Lower leg skin (tissue), 4 donors: ENCODE measurements at regions not wholly inside any gene's neighbourhood (a gene's known extent, or its start where the extent isn't known, plus 50 kb on each side); places are given as distances from the start of the nearest gene placed in this dataset.
A peak's percentile ranks its signal among the peaks of the same experiment; 100 is the strongest.

Experiments used
- DNase-seq, 2 donors: peaks; one replicate each; pipeline ENCODE4 v3.0.0-alpha.2; 2019; ENCODE audit warnings: low spot score in 2 of 2
- H3K4me3 ChIP-seq: fragments of 200-600 bp; sonication (generic); 2 replicates; pipeline ENCODE4 v1.5.1; 2017; ENCODE audit warnings: mild to moderate bottlenecking, low read depth; ENCODE audit not compliant: poor library complexity, severe bottlenecking
- CTCF ChIP-seq, 3 donors: fragments of 450-650 bp; IDR thresholded peaks; one replicate each; pipeline ENCODE4 v1.5.1; 2016; ENCODE audit warnings: antibody characterized with exemption in 3 of 3, mild to moderate bottlenecking in 3 of 3, moderate library complexity in 2 of 3
- POLR2A ChIP-seq, 2 donors: fragments of 450-650 bp; IDR thresholded peaks; one replicate each; pipeline ENCODE4 v1.6.1; 2016 to 2017; ENCODE audit warnings: antibody characterized with exemption in 2 of 2, mild to moderate bottlenecking in 1 of 2, moderate library complexity in 1 of 2
- WGBS, 2 donors: methylation state at CpG; one replicate each; pipeline ENCODE4 v1.1.5; 2018; 5-methylcytosine and 5-hydroxymethylcytosine counted together
- intact Hi-C: fragments of 100-400 bp; cut with DNase I; formaldehyde crosslinking; loops from one replicate; pipeline ENCODE4 v1.15.0; 2023; ENCODE audit warnings: low total_unique reads

GRCh38 chr6:14900919-14901318 is 344.9 kb upstream of the JARID2 start:
- no peak for TF ChIP-seq POLR2A (IDR thresholded peaks at IDR 0.05)
- no peak overlapping the region for H3K4me3 ChIP-seq
- no peak for DNase-seq
- intact Hi-C loops: no loop called here
- whole genome bisulfite sequencing, 2 donors: 95 to 98% methylated on average over 9 of the region's 9 CpGs

- 49 to 56% methylated on average over 8 of the region's 8 CpGs for WGBS, 2 donors
- no peak for TF ChIP-seq POLR2A (IDR thresholded peaks at IDR 0.05)
- no peak for TF ChIP-seq CTCF (IDR thresholded peaks at IDR 0.05)
- intact Hi-C loops: no loop called here
- peak in 1 of 2 donors; percentile 40 for DNase-seq
- H3K4me3 ChIP-seq: no peak overlapping the region
These were observed 342.5 kb upstream of the JARID2 start for GRCh38 chr6:14903176-14904038.

GRCh38 chr6:14905201-14905600 is 340.7 kb upstream of the JARID2 start:
- WGBS, 2 donors: 63% methylated on average over 3 of the region's 3 CpGs

GRCh38 chr6:14906621-14907020 is 339.2 kb upstream of the JARID2 start:
- no peak for DNase-seq
- intact Hi-C loops: no loop called here
- WGBS, 2 donors: 95 to 98% methylated on average over 2 of the region's 2 CpGs
- no peak for TF ChIP-seq CTCF (IDR thresholded peaks at IDR 0.05)
- no peak for TF ChIP-seq POLR2A (IDR thresholded peaks at IDR 0.05)
- H3K4me3 ChIP-seq: no peak overlapping the region

More at GRCh38 chr6:14905201-14905600, 340.7 kb upstream of the JARID2 start:
- TF ChIP-seq POLR2A (IDR thresholded peaks at IDR 0.05) (no peak), CTCF (IDR thresholded peaks at IDR 0.05) (no peak)
- peak in 1 of 2 donors; percentile 17 for DNase-seq
- intact Hi-C loops: no loop called here
- no peak overlapping the region for H3K4me3 ChIP-seq

GRCh38 chr6:14910692-14911547 is 334.9 kb upstream of the JARID2 start:
- DNase-seq: peak; percentile 44 to 83
- no peak overlapping the region for H3K4me3 ChIP-seq
- 78 to 81% methylated on average over 13 of the region's 13 CpGs for whole genome bisulfite sequencing, 2 donors
- intact Hi-C loops: loop anchor here (10.0 kb wide), 1 partner anchor 466 kb away; no protein-coding TSS in a partner anchor
- TF ChIP-seq CTCF (IDR thresholded peaks at IDR 0.05) (no peak), POLR2A (IDR thresholded peaks at IDR 0.05) (no peak)

GRCh38 chr6:14912226-14912625 is 333.6 kb upstream of the JARID2 start:
- peak in 1 of 2 donors; percentile 50 for DNase-seq
- no peak for TF ChIP-seq CTCF (IDR thresholded peaks at IDR 0.05)
- TF ChIP-seq POLR2A (IDR thresholded peaks at IDR 0.05): no peak
- no peak overlapping the region for H3K4me3 ChIP-seq
- WGBS, 2 donors: 90 to 96% methylated on average over 10 of the region's 10 CpGs
- intact Hi-C loops: loop anchor here (10.0 kb wide), 1 partner anchor 467 kb away; no protein-coding TSS in a partner anchor
